MM.1S (cell line): ENCODE measurements at regions not wholly inside any gene's neighbourhood (a gene's known extent, or its start where the extent isn't known, plus 50 kb on each side); places are given as distances from the start of the nearest gene placed in this dataset.
A peak's percentile ranks its signal among the peaks of the same experiment; 100 is the strongest.

Experiments used
- DNase-seq: peaks from one replicate; pipeline ENCODE4 v3.0.0-alpha.2; 2015
- H2AFZ ChIP-seq: fragments of 300-600 bp; sonication (generic); 2 replicates; pipeline ENCODE4 v1.6.0; 2016; ENCODE audit warnings: antibody characterized with exemption, low read length
- H3F3A ChIP-seq: fragments of 300-600 bp; sonication (generic); 2 replicates; pipeline ENCODE4 v1.6.1; 2016; ENCODE audit warnings: mild to moderate bottlenecking, antibody characterized with exemption, low read length, moderate library complexity, mixed read lengths; ENCODE audit not compliant: insufficient read depth
- H3K27ac ChIP-seq: fragments of 300-600 bp; sonication (generic); 2 replicates; pipeline ENCODE4 v1.5.1; 2016; ENCODE audit warnings: mild to moderate bottlenecking, low read length
- H3K27me3 ChIP-seq: fragments of 300-600 bp; sonication (generic); replicated peaks from 2 replicates; pipeline ENCODE4 v1.6.0; 2016; ENCODE audit warnings: low read length; ENCODE audit not compliant: insufficient read depth
- H3K36me3 ChIP-seq: fragments of 300-600 bp; sonication (generic); replicated peaks from 2 replicates; pipeline ENCODE4 v1.6.1; 2016; ENCODE audit warnings: mild to moderate bottlenecking, low read length, mixed read lengths; ENCODE audit not compliant: insufficient read depth
- H3K4me1 ChIP-seq: fragments of 300-600 bp; sonication (generic); 2 replicates; pipeline ENCODE4 v1.6.1; 2016; ENCODE audit warnings: low read length, mixed read lengths
- H3K4me2 ChIP-seq: fragments of 300-600 bp; sonication (generic); 2 replicates; pipeline ENCODE4 v1.6.0; 2016; ENCODE audit warnings: low read depth, low read length
- H3K4me3 ChIP-seq: fragments of 300-600 bp; sonication (generic); 2 replicates; pipeline ENCODE4 v1.5.1; 2016; ENCODE audit warnings: low read length, mixed read lengths
- H3K79me2 ChIP-seq: fragments of 300-600 bp; sonication (generic); 2 replicates; pipeline ENCODE4 v1.6.1; 2016; ENCODE audit warnings: mixed run types, low read length, mixed read lengths
- H3K9ac ChIP-seq: fragments of 300-600 bp; sonication (generic); 2 replicates; pipeline ENCODE4 v1.6.1; 2016; ENCODE audit warnings: low read length, mixed read lengths
- H3K9me2 ChIP-seq: fragments of 300-600 bp; sonication (generic); replicated peaks from 2 replicates; pipeline ENCODE4 v1.6.1; 2016; ENCODE audit warnings: mild to moderate bottlenecking, low read length, mixed read lengths; ENCODE audit not compliant: insufficient read depth
- H3K9me3 ChIP-seq: fragments of 300-600 bp; sonication (generic); replicated peaks from 2 replicates; pipeline ENCODE4 v1.6.1; 2016; ENCODE audit warnings: mild to moderate bottlenecking, low read length, mixed read lengths; ENCODE audit not compliant: insufficient read depth
- H4K20me1 ChIP-seq: fragments of 300-600 bp; sonication (generic); 2 replicates; pipeline ENCODE4 v1.6.1; 2016; ENCODE audit warnings: mild to moderate bottlenecking, low read length, moderate library complexity, mixed read lengths; ENCODE audit not compliant: insufficient read depth
- EZH2 ChIP-seq: fragments of 300-600 bp; sonication (generic); optimal IDR thresholded peaks from 2 replicates; pipeline ENCODE3; 2017; ENCODE audit warnings: low read depth, mild to moderate bottlenecking, antibody characterized with exemption, low read length, mixed read lengths
- EZH2phosphoT487 ChIP-seq: fragments of 300-600 bp; sonication (generic); IDR thresholded peaks from 2 replicates; pipeline ENCODE4 v1.6.1; 2018; ENCODE audit warnings: antibody characterized with exemption, low read length
- TF ChIP-seq, protein P1 (sequence below): fragments of 300-600 bp; sonication (generic); IDR thresholded peaks from 2 replicates; pipeline ENCODE4 v1.5.1; 2016; ENCODE audit warnings: antibody characterized with exemption, low read length, mixed read lengths

DNA sequence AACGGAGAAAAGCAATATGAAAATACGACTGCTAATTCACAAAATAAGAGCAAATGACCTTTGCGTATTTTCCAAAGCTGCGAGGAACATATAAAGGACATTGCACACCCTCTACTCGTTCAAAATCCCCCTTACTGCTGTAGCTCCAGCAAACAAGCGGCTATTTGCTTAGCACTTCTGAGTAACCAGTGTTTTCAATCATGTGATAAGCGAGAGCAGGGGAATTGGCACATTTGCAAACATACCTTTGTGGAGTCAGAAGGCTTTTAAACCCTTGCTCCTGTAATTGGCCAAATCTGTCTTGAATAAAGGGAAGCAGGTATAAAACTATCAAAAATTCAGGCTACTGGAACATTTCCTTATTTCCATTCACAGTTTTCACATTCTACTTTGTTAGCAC lies 610.2 kb downstream of the UBE2NL start:
- H3K27ac ChIP-seq = no peak overlapping the region
- no peaks in the 10 kb centered on the region for H3K4me1 ChIP-seq
- H3K4me3 ChIP-seq = no peak overlapping the region
- no peaks in the 10 kb centered on the region for H3K9me2 ChIP-seq
- no peak overlapping the region for H3K9ac ChIP-seq
- H2AFZ ChIP-seq = no peak overlapping the region
- no peaks in the 10 kb centered on the region for H3K79me2 ChIP-seq
- H3K9me3 ChIP-seq = no peaks in the 10 kb centered on the region
- no peak for DNase-seq
- H3F3A ChIP-seq = no peaks in the 10 kb centered on the region
- no peaks in the 10 kb centered on the region for H4K20me1 ChIP-seq
- no peak overlapping the region for H3K4me2 ChIP-seq
- TF ChIP-seq EZH2phosphoT487 (no peak), EZH2 (no peak)
- TF ChIP-seq, protein P1, sequence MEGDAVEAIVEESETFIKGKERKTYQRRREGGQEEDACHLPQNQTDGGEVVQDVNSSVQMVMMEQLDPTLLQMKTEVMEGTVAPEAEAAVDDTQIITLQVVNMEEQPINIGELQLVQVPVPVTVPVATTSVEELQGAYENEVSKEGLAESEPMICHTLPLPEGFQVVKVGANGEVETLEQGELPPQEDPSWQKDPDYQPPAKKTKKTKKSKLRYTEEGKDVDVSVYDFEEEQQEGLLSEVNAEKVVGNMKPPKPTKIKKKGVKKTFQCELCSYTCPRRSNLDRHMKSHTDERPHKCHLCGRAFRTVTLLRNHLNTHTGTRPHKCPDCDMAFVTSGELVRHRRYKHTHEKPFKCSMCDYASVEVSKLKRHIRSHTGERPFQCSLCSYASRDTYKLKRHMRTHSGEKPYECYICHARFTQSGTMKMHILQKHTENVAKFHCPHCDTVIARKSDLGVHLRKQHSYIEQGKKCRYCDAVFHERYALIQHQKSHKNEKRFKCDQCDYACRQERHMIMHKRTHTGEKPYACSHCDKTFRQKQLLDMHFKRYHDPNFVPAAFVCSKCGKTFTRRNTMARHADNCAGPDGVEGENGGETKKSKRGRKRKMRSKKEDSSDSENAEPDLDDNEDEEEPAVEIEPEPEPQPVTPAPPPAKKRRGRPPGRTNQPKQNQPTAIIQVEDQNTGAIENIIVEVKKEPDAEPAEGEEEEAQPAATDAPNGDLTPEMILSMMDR = no peak
- H3K27me3 ChIP-seq = no peaks in the 10 kb centered on the region
- no peaks in the 10 kb centered on the region for H3K36me3 ChIP-seq

DNA sequence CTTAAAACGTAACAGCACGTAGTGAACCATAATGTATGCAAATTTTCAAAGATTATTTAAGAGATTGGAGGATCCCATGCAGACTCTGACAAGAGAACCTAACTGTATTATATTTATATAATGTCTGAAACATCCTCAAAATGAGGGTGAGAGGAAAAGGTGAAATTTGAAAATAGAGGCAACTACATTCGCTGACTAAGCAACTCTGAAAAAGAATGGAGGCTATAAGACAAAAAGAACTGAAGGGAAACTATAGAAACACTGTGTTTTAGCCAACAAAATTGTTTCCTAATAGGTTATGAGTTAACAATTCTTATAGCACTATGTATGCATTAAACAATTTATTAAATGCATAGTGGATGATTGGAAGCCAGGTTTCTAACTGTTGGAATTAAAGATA lies 648.0 kb downstream of the UBE2NL start:
- Histone ChIP-seq H3K36me3 (no peaks in the 10 kb centered on the region), H3K27me3 (no peaks in the 10 kb centered on the region), H2AFZ (no peak overlapping the region), H3K79me2 (no peaks in the 10 kb centered on the region), H3K27ac (no peak overlapping the region), H3F3A (no peaks in the 10 kb centered on the region), H3K9me2 (no peaks in the 10 kb centered on the region), H3K9ac (no peak overlapping the region), H4K20me1 (no peaks in the 10 kb centered on the region), H3K4me1 (no peaks in the 10 kb centered on the region), H3K9me3 (no peaks in the 10 kb centered on the region), H3K4me2 (no peak overlapping the region), H3K4me3 (no peak overlapping the region)
- no peak for DNase-seq
- TF ChIP-seq, protein P1 = no peak
- TF ChIP-seq EZH2phosphoT487 (no peak), EZH2 (no peak)

DNA sequence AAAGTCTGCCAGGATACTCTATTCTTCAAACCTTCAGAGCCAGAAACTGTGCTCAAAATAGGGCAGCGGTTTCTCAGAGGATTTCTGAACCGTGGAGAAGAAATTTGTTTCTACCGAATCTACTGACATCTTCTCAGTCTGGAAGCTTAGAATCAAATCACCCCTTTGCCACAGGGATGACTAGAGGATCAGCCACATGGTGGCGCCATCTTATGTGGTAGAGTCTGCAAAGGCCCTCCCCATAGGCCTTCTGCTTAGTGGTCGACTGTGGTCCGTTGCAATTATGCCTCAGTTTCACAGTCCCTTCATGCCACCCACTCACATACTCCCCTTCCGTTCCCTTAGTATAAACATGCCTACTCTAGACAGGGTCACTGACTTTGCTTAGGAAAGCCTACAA lies 680.7 kb upstream of the SPANXN1 start:
- no peaks in the 10 kb centered on the region for H3K9me3 ChIP-seq
- no peaks in the 10 kb centered on the region for H3K27me3 ChIP-seq
- H3K9ac ChIP-seq = no peak overlapping the region
- no peak overlapping the region for H3K27ac ChIP-seq
- peak; percentile 15 for DNase-seq
- H3K36me3 ChIP-seq = no peaks in the 10 kb centered on the region
- no peaks in the 10 kb centered on the region for H3K9me2 ChIP-seq
- no peak overlapping the region for H3K4me2 ChIP-seq
- H3K4me1 ChIP-seq = no peaks in the 10 kb centered on the region
- H4K20me1 ChIP-seq = no peaks in the 10 kb centered on the region
- H2AFZ ChIP-seq = no peak overlapping the region
- TF ChIP-seq, protein P1 = peak; percentile 13; the same call in 1 of the 2 replicates
- TF ChIP-seq EZH2phosphoT487 = no peak
- H3K79me2 ChIP-seq = no peaks in the 10 kb centered on the region
- no peaks in the 10 kb centered on the region for H3F3A ChIP-seq
- H3K4me3 ChIP-seq = no peak overlapping the region
